ENCODE measurements at regions not wholly inside any gene's neighbourhood (a gene's known extent, or its start where the extent isn't known, plus 50 kb on each side); places are given as distances from the start of the nearest gene placed in this dataset.

- CTCF ChIA-PET (ENCODE audit: partially characterized antibody) = interaction anchor here (1.6 to 3.3 kb wide), 2 partner anchors 23 to 25 kb away, joined by 6 to 15 read pairs; no protein-coding TSS in a partner anchor
- Histone ChIP-seq H3K27me3 (replicated peaks in 1 of 4; ENCODE audit: control insufficient read depth in 3 of 4, extremely low read depth in 1 of 4, insufficient read depth in 3 of 4, low read length in 3 of 4) (peaks cover 0 to 1% (median 0%) of the 10 kb centered on the region in 4 experiments; a peak in 1 of 7 replicates), H3K9ac (replicated peaks in 1 of 4; ENCODE audit: extremely low read depth in 1 of 4, low read depth in 3 of 4, low read length in 3 of 4) (no peak overlapping the region), H3K14ac (ENCODE audit: insufficient read length) (no peak overlapping the region), H3K56ac (replicated peaks; ENCODE audit: insufficient read length, low read depth, low read length) (no peak overlapping the region), H2BK120ac (replicated peaks; ENCODE audit: low read depth, low read length) (no peak overlapping the region), H3K27ac (ENCODE audit: low read depth, low read length) (no peak overlapping the region), H3K4me1 (replicated peaks in 1 of 4; ENCODE audit: control insufficient read depth in 3 of 4, insufficient read depth in 4 of 4, low read length in 3 of 4) (peaks cover 0 to 10% (median 0%) of the 10 kb centered on the region in 4 experiments; a peak in 3 of 7 replicates), H2AFZ (ENCODE audit: low read length) (no peak overlapping the region), H4K91ac (replicated peaks; ENCODE audit: insufficient read length, low read length) (no peak overlapping the region), H3K18ac (ENCODE audit: extremely low read depth, low read length) (no peak overlapping the region), H4K5ac (ENCODE audit: insufficient read length, low read depth, low read length) (no peak overlapping the region), H3K4ac (replicated peaks; ENCODE audit: insufficient read length, low read depth, low read length) (no peak overlapping the region), H3K4me3 (ENCODE audit: extremely low read depth in 1 of 4, insufficient read depth in 2 of 4, low read depth in 3 of 4, low read length in 4 of 4) (no peak overlapping the region), H3K4me2 (ENCODE audit: insufficient read depth in 1 of 2, low read depth in 2 of 2, low read length in 2 of 2) (no peak overlapping the region), H3K36me3 (ENCODE audit: control insufficient read depth in 2 of 4, insufficient read depth in 4 of 4, low read length in 3 of 4) (no peaks in the 10 kb centered on the region), H3K79me2 (ENCODE audit: control insufficient read depth in 1 of 2, insufficient read depth in 2 of 2, low read length in 2 of 2) (no peaks in the 10 kb centered on the region), H3K23ac (ENCODE audit: insufficient read length) (no peak overlapping the region), H4K8ac (ENCODE audit: extremely low read depth, insufficient read depth, low read length) (no peak overlapping the region), H2BK20ac (ENCODE audit: low read length) (no peak overlapping the region), H2BK5ac (ENCODE audit: low read depth, low read length) (no peak overlapping the region), H2AK5ac (ENCODE audit: low read depth, low read length) (no peak overlapping the region), H2BK15ac (ENCODE audit: low read length) (no peak overlapping the region), H3K79me1 (ENCODE audit: low read depth, low read length) (no peaks in the 10 kb centered on the region), H4K20me1 (replicated peaks in 1 of 2; ENCODE audit: control insufficient read depth in 1 of 2, insufficient read depth in 2 of 2, low read length in 2 of 2) (no peaks in the 10 kb centered on the region), H3K9me3 (ENCODE audit: insufficient read depth in 2 of 2, low read depth in 1 of 2, low read length in 1 of 2) (no peaks in the 10 kb centered on the region), H3K23me2 (ENCODE audit: low read depth, low read length) (no peaks in the 10 kb centered on the region), H2BK12ac (ENCODE audit: low read depth, low read length) (no peak overlapping the region)
- POLR2A ChIA-PET (ENCODE audit: partially characterized antibody) = interaction anchor here (0.8 kb wide), 1 partner anchor 122 kb away, joined by 3 read pairs; no protein-coding TSS in a partner anchor
- no peak for DNase-seq (ENCODE audit: low read depth in 1 of 2, low spot score in 2 of 2)
- FAIRE-seq = no peak
- 67% methylated on average over 4 of the region's 4 CpGs; no CpG with 5 or more reads in 1 of the 2 experiments for WGBS, 2 experiments (ENCODE audit: extremely low coverage in 1 of 2, insufficient coverage in 1 of 2, insufficient read length in 1 of 2, insufficient replicate concordance in 2 of 2, low coverage in 1 of 2, low lambda C conversion rate in 2 of 2, missing lambda C conversion rate in 1 of 2)
- TF ChIP-seq ATF2 (IDR thresholded peaks at IDR 0.05; ENCODE audit: low read length) = no peak
- no peak for TF ChIP-seq POLR2AphosphoS5 (IDR thresholded peaks at IDR 0.05; ENCODE audit: low read depth, low read length)
- no peak for TF ChIP-seq RBBP5 (IDR thresholded peaks at IDR 0.05; ENCODE audit: borderline replicate concordance, low read depth, low read length)
- TF ChIP-seq MAX (IDR thresholded peaks at IDR 0.05) = no peak
- TF ChIP-seq POLR2A (IDR thresholded peaks at IDR 0.05; ENCODE audit: control extremely low read depth in 1 of 2, low read depth in 2 of 2, low read length in 2 of 2) = no peak
- no peak for TF ChIP-seq SP4 (IDR thresholded peaks at IDR 0.05; ENCODE audit: low read length)
- no peak for TF ChIP-seq TAF1 (IDR thresholded peaks at IDR 0.05; ENCODE audit: low read depth, low read length)
- TF ChIP-seq KDM5A (IDR thresholded peaks at IDR 0.05; ENCODE audit: low read length) = no peak
- TF ChIP-seq CTCF (IDR thresholded peaks at IDR 0.05; ENCODE audit: control extremely low read depth in 1 of 3, insufficient read depth in 1 of 3, low read depth in 1 of 3, low read length in 3 of 3) = no peak
- no peak for TF ChIP-seq NRF1 (IDR thresholded peaks at IDR 0.05; ENCODE audit: low read depth, low read length)
- TF ChIP-seq CEBPB (IDR thresholded peaks at IDR 0.05; ENCODE audit: low read depth, low read length) = no peak
These were observed 119.7 kb downstream of the PMAIP1 start for GRCh38 chr18:60019463-60019840.

Data from H1 (cell line).